ENCODE measurements at regions not wholly inside any gene's neighbourhood (a gene's known extent, or its start where the extent isn't known, plus 50 kb on each side); places are given as distances from the start of the nearest gene placed in this dataset.

DNA sequence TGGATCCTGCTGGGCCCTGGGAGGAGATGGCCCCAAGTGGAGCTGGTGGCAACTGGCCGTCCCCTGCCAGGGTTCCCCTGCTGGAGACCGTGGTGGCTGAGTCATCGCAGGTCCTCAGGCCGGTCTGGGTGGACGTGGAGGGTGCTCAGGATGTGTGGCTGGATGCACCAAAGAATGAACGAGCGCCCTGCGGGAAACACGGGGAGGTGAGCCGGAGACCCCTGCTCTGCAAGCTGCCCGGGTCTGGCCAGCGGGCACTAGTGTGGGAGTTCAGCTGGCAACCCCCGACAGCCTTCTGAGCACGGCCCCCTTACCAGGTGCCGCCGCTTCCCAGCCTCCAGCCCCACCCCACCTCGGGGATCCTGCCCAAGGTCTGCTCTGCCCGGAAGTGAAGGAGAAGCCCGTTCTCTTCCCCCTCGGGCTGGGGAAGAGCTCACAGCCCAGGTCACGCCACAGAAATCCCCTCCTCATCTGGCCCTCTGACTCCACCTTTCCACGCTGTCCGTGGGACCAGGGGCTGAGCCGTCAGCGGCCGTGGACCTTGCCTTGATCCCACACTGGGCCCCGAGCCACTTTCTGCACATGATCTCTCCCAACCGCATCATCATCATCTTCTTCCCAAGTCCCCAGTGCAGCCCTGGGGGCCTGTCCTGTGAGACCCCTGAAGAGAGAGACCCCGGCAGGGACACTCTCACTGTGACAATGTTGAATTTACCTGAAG, 165.5 kb downstream of the KIF26A start:
- no peak for TF ChIP-seq FOXM1 (IDR thresholded peaks at IDR 0.05; ENCODE audit: low read depth)
- no peak for TF ChIP-seq EP300 (IDR thresholded peaks at IDR 0.05; ENCODE audit: borderline replicate concordance in 1 of 2, low read depth in 1 of 2, low read length in 1 of 2)

Measured in SK-N-SH (cell line).